Gastrocnemius medialis (tissue), 4 donors: ENCODE measurements at regions not wholly inside any gene's neighbourhood (a gene's known extent, or its start where the extent isn't known, plus 50 kb on each side); places are given as distances from the start of the nearest gene placed in this dataset.

Experiments
- CTCF ChIP-seq, 5 experiments: fragments of 450-650 bp in 3 of 5; fragments of 200-600 bp in 2 of 5; sonication (generic) in 2 of 5; IDR thresholded peaks in 4 of 5; conservative IDR thresholded peaks in 1 of 5; 1 replicate in 4 of 5; 2 replicates in 1 of 5; pipeline ENCODE4 v1.5.1; 2016 to 2019; ENCODE audit warnings: antibody characterized with exemption in 5 of 5, mild to moderate bottlenecking in 3 of 5, moderate library complexity in 3 of 5
- POLR2A ChIP-seq, 2 donors: fragments of 450-650 bp; IDR thresholded peaks; one replicate each; pipeline ENCODE4 v1.6.1; 2017; ENCODE audit warnings: antibody characterized with exemption in 2 of 2, mild to moderate bottlenecking in 2 of 2, moderate library complexity in 2 of 2

- no peak for TF ChIP-seq CTCF (IDR thresholded peaks at IDR 0.05 in 4 of 5, conservative IDR thresholded peaks at IDR 0.05 in 1 of 5)
- TF ChIP-seq POLR2A (IDR thresholded peaks at IDR 0.05), result no peak
Measured at GRCh38 chr1:203419558-203419957, 56.0 kb upstream of the PRELP start.
